Suprapubic skin (tissue), 4 donors: ENCODE measurements at regions not wholly inside any gene's neighbourhood (a gene's known extent, or its start where the extent isn't known, plus 50 kb on each side); places are given as distances from the start of the nearest gene placed in this dataset.

Source experiments
- DNase-seq, 2 donors: peaks; one replicate each; pipeline ENCODE4 v3.0.0-alpha.2; 2019; ENCODE audit warnings: low spot score in 2 of 2
- H3K27ac ChIP-seq: fragments of 200-600 bp; sonication (generic); one replicate; pipeline ENCODE4 v1.5.1; 2019
- H3K27me3 ChIP-seq: fragments of 200-600 bp; sonication (generic); one replicate; pipeline ENCODE4 v1.5.1; 2019
- H3K36me3 ChIP-seq: fragments of 200-600 bp; sonication (generic); one replicate; pipeline ENCODE4 v1.5.1; 2019
- H3K4me1 ChIP-seq: fragments of 200-600 bp; sonication (generic); one replicate; pipeline ENCODE4 v1.5.1; 2019
- H3K4me3 ChIP-seq: fragments of 200-600 bp; sonication (generic); one replicate; pipeline ENCODE4 v1.5.1; 2019; ENCODE audit warnings: mild to moderate bottlenecking
- H3K9me3 ChIP-seq: fragments of 200-600 bp; sonication (generic); one replicate; pipeline ENCODE4 v1.5.1; 2019
- EP300 ChIP-seq: sonication (generic); formaldehyde crosslinking; IDR thresholded peaks from one replicate; pipeline ENCODE4 v1.6.1; 2017; ENCODE audit warnings: antibody characterized with exemption
- POLR2A ChIP-seq, 2 donors: fragments of 450-650 bp; IDR thresholded peaks; one replicate each; pipeline ENCODE4 v1.6.1; 2017; ENCODE audit warnings: antibody characterized with exemption in 2 of 2, mild to moderate bottlenecking in 2 of 2, moderate library complexity in 2 of 2
- POLR2AphosphoS5 ChIP-seq, 3 donors: sonication (generic); formaldehyde crosslinking; IDR thresholded peaks; one replicate each; pipeline ENCODE4 v1.6.1; 2017; ENCODE audit warnings: antibody characterized with exemption in 3 of 3
- WGBS: methylation state at CpG from one replicate; pipeline ENCODE4 v1.1.5; 2018; 5-methylcytosine and 5-hydroxymethylcytosine counted together
- TF ChIP-seq, protein P1 (sequence below), 2 donors: fragments of 200-600 bp in 1 of 2; fragments of 450-650 bp in 1 of 2; sonication (generic) in 1 of 2; IDR thresholded peaks; one replicate each; pipeline ENCODE4 v1.5.1; 2016 to 2019; ENCODE audit warnings: antibody characterized with exemption in 2 of 2, mild to moderate bottlenecking in 1 of 2, moderate library complexity in 1 of 2

- no peak for DNase-seq
- Histone ChIP-seq H3K27ac (no peak overlapping the region), H3K4me1 (no peaks in the 10 kb centered on the region), H3K4me3 (no peak overlapping the region), H3K9me3 (no peaks in the 10 kb centered on the region), H3K27me3 (no peaks in the 10 kb centered on the region), H3K36me3 (no peaks in the 10 kb centered on the region)
- TF ChIP-seq POLR2AphosphoS5 (IDR thresholded peaks at IDR 0.05) (no peak), EP300 (no peak), POLR2A (IDR thresholded peaks at IDR 0.05) (no peak)
- TF ChIP-seq, protein P1, sequence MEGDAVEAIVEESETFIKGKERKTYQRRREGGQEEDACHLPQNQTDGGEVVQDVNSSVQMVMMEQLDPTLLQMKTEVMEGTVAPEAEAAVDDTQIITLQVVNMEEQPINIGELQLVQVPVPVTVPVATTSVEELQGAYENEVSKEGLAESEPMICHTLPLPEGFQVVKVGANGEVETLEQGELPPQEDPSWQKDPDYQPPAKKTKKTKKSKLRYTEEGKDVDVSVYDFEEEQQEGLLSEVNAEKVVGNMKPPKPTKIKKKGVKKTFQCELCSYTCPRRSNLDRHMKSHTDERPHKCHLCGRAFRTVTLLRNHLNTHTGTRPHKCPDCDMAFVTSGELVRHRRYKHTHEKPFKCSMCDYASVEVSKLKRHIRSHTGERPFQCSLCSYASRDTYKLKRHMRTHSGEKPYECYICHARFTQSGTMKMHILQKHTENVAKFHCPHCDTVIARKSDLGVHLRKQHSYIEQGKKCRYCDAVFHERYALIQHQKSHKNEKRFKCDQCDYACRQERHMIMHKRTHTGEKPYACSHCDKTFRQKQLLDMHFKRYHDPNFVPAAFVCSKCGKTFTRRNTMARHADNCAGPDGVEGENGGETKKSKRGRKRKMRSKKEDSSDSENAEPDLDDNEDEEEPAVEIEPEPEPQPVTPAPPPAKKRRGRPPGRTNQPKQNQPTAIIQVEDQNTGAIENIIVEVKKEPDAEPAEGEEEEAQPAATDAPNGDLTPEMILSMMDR (IDR thresholded peaks at IDR 0.05) = no peak
Observed at GRCh38 chr2:150732064-150732463, 244.6 kb upstream of the RND3 start.

DNA sequence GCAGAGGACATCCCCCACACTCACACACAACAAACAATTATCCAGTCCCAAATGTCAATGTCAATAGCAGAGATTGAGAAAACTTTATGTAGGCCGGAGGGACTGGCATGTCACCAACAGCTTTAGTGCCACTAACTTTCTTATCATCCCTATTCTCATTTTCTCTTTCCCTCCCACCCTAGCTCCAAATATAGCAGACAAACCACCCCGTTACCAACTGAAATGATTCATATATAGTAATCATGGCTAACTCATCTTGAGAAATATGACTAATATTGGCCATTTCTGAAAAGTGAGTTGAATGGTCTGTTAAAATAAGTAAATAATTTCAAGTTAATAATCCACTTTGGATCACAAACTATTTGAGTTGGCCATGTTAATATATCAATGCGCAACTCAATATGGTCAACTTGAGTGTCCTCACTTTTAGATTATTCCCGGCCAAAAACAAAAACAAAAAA, 242.1 kb upstream of the RND3 start:
- no peak overlapping the region for H3K27ac ChIP-seq
- no peaks in the 10 kb centered on the region for H3K9me3 ChIP-seq
- TF ChIP-seq POLR2A (IDR thresholded peaks at IDR 0.05) (no peak), POLR2AphosphoS5 (IDR thresholded peaks at IDR 0.05) (no peak), EP300 (no peak)
- TF ChIP-seq, protein P1 (IDR thresholded peaks at IDR 0.05) = no peak
- no peaks in the 10 kb centered on the region for H3K36me3 ChIP-seq
- H3K27me3 ChIP-seq = no peaks in the 10 kb centered on the region
- no peak for DNase-seq
- WGBS = 91% methylated on average over 4 of the region's 4 CpGs
- H3K4me1 ChIP-seq = no peaks in the 10 kb centered on the region
- H3K4me3 ChIP-seq = no peak overlapping the region

DNA sequence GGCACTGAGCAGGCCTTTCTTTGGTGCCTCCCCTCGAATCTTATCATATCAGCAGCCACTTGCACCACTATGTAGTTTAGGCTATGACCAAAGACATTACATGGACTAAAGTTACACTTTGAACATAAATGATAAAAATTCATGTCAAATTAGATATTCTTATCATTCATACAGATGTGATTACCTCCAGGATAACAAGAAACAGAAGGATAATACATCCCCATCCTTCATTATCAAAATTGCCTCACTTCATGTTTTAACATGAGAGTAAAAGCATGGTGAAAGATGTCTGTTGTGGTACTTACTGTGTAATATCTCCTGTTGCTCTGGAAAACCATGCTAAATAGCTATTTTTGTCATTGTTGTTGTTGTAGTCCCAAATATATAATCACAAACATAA, 230.8 kb upstream of the RND3 start:
- Histone ChIP-seq H3K27ac (no peak overlapping the region), H3K4me3 (no peak overlapping the region), H3K4me1 (no peaks in the 10 kb centered on the region), H3K9me3 (no peaks in the 10 kb centered on the region), H3K27me3 (no peaks in the 10 kb centered on the region), H3K36me3 (no peaks in the 10 kb centered on the region)
- TF ChIP-seq POLR2AphosphoS5 (IDR thresholded peaks at IDR 0.05) = no peak
- no peak for DNase-seq
- 82% methylated on average over 1 of the region's 1 CpG for WGBS

- Histone ChIP-seq H3K27ac (no peak overlapping the region), H3K4me3 (no peak overlapping the region), H3K4me1 (no peaks in the 10 kb centered on the region), H3K27me3 (no peaks in the 10 kb centered on the region), H3K36me3 (no peaks in the 10 kb centered on the region), H3K9me3 (no peaks in the 10 kb centered on the region)
- TF ChIP-seq, protein P1 (IDR thresholded peaks at IDR 0.05) = no peak
- TF ChIP-seq POLR2AphosphoS5 (IDR thresholded peaks at IDR 0.05) (no peak), EP300 (no peak), POLR2A (IDR thresholded peaks at IDR 0.05) (no peak)
- WGBS = 32% methylated on average over 1 of the region's 1 CpG
- DNase-seq = no peak
Observed at GRCh38 chr2:150716186-150716585, 228.7 kb upstream of the RND3 start.

GRCh38 chr2:150715501-150715900, 228.0 kb upstream of the RND3 start:
- no peaks in the 10 kb centered on the region for H3K36me3 ChIP-seq
- no peaks in the 10 kb centered on the region for H3K4me1 ChIP-seq
- no peak for TF ChIP-seq POLR2AphosphoS5 (IDR thresholded peaks at IDR 0.05)
- TF ChIP-seq, protein P1 (IDR thresholded peaks at IDR 0.05) = no peak
- no peak for TF ChIP-seq POLR2A (IDR thresholded peaks at IDR 0.05)
- TF ChIP-seq EP300 = no peak
- H3K4me3 ChIP-seq = no peak overlapping the region
- no peaks in the 10 kb centered on the region for H3K9me3 ChIP-seq
- H3K27me3 ChIP-seq = no peaks in the 10 kb centered on the region
- H3K27ac ChIP-seq = no peak overlapping the region
- WGBS = 55% methylated on average over 4 of the region's 4 CpGs
- no peak for DNase-seq

GRCh38 chr2:150710916-150711315, 223.4 kb upstream of the RND3 start:
- DNase-seq = no peak
- H3K36me3 ChIP-seq = no peaks in the 10 kb centered on the region
- H3K4me1 ChIP-seq = no peaks in the 10 kb centered on the region
- H3K9me3 ChIP-seq = no peaks in the 10 kb centered on the region
- no peak overlapping the region for H3K27ac ChIP-seq
- H3K4me3 ChIP-seq = no peak overlapping the region
- H3K27me3 ChIP-seq = no peaks in the 10 kb centered on the region
- 84% methylated on average over 2 of the region's 2 CpGs for WGBS
- TF ChIP-seq POLR2AphosphoS5 (IDR thresholded peaks at IDR 0.05) (no peak), POLR2A (IDR thresholded peaks at IDR 0.05) (no peak)
- TF ChIP-seq, protein P1 (IDR thresholded peaks at IDR 0.05) = no peak
